ENCODE measurements at regions not wholly inside any gene's neighbourhood (a gene's known extent, or its start where the extent isn't known, plus 50 kb on each side); places are given as distances from the start of the nearest gene placed in this dataset.

DNA sequence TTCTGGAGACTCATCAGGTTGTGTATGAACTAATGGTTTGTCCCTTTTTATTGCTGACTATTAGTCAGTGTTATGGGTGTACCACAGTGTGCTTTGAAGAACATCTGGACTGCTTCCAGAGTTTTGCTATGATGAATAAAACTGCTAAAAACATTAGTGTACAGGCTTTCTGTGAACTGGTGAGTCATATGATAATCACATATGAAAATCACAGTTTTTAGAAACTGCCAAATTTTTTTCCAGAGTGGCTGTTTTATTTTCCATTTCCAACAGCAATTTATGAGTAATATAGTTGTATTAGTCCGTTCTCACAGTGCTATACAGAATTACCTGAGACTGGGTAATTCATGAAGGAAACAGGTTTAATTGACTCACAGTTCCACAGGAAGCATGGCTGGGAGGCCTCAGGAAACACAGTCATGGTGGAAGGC, 281.2 kb upstream of the VSTM2A start:
- in situ Hi-C loops (cut with HindIII; ENCODE audit: extremely low pct_ligation_motif_present, low pct_unique_long_range_greater_than_20kb): no loop called here
- Histone ChIP-seq H3K36me3 (replicated peaks in 1 of 2; ENCODE audit: control insufficient read depth in 1 of 2, insufficient read depth in 2 of 2, low read length in 2 of 2) (no peaks in the 10 kb centered on the region), H3K9ac (ENCODE audit: insufficient read depth, low read depth, low read length) (no peak overlapping the region), H4K20me1 (ENCODE audit: insufficient read depth, low read length) (no peaks in the 10 kb centered on the region), H3K27me3 (ENCODE audit: control insufficient read depth in 1 of 2, insufficient read depth in 2 of 2, low read length in 2 of 2) (no peaks in the 10 kb centered on the region), H3K4me1 (ENCODE audit: insufficient read depth, low read length) (no peaks in the 10 kb centered on the region), H2AFZ (ENCODE audit: low read length) (no peak overlapping the region), H3K79me2 (ENCODE audit: insufficient read depth, low read length) (no peaks in the 10 kb centered on the region), H3K27ac (ENCODE audit: extremely low read length, insufficient read depth, low read length) (no peak overlapping the region), H3K4me2 (ENCODE audit: low read depth, low read length) (no peak overlapping the region), H3K4me3 (replicated peaks in 1 of 3; ENCODE audit: insufficient read depth in 1 of 3, low read depth in 2 of 3, low read length in 3 of 3) (no peak overlapping the region), H3K9me3 (ENCODE audit: low read length) (peaks cover 74% of the 10 kb centered on the region)
- CTCF ChIA-PET (ENCODE audit: low intra/inter-chr PET ratio, low total read pairs): no interaction called here
- FAIRE-seq (no peak), DNase-seq (ENCODE audit: low spot score) (no peak), ATAC-seq (no peak)
- BruUV-seq (replicated peaks): no TSS peak
- POLR2A ChIA-PET: no interaction called here
- TF ChIP-seq, protein P1, sequence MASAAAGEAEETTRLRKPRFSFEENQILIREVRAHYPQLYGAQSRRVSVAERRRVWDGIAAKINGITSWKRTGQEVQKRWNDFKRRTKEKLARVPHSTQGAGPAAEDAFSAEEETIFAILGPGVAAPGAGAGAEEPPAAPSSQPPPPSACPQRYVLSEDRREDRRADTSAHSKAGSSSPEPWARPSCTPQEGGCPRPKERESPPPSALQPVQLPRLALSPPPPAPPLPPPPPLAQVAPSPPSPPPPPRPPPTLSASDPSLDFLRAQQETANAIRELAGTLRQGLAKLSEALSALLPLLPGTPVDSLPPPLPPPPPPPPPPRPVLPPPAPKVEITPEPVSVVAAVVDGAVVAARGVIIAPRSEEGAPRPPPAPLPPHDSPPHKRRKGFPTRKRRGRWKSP (CRISPR knock-in tag; IDR thresholded peaks at IDR 0.05): no peak
- TF ChIP-seq, protein P2, sequence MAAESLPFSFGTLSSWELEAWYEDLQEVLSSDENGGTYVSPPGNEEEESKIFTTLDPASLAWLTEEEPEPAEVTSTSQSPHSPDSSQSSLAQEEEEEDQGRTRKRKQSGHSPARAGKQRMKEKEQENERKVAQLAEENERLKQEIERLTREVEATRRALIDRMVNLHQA (CRISPR knock-in tag; IDR thresholded peaks at IDR 0.05): no peak
- TF ChIP-seq, protein P3, sequence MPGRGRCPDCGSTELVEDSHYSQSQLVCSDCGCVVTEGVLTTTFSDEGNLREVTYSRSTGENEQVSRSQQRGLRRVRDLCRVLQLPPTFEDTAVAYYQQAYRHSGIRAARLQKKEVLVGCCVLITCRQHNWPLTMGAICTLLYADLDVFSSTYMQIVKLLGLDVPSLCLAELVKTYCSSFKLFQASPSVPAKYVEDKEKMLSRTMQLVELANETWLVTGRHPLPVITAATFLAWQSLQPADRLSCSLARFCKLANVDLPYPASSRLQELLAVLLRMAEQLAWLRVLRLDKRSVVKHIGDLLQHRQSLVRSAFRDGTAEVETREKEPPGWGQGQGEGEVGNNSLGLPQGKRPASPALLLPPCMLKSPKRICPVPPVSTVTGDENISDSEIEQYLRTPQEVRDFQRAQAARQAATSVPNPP (CRISPR knock-in tag; IDR thresholded peaks at IDR 0.05): no peak
- TF ChIP-seq EZH2 (conservative IDR thresholded peaks at IDR 0.05; ENCODE audit: low read depth, low read length) (no peak), ZBTB8A (CRISPR knock-in tag; IDR thresholded peaks at IDR 0.05; ENCODE audit: borderline replicate concordance, low read depth) (no peak), ZNF562 (CRISPR knock-in tag; IDR thresholded peaks at IDR 0.05; ENCODE audit: borderline replicate concordance) (no peak), ZSCAN21 (CRISPR knock-in tag; IDR thresholded peaks at IDR 0.05; ENCODE audit: borderline replicate concordance) (no peak), STAG1 (CRISPR knock-in tag; IDR thresholded peaks at IDR 0.05) (no peak), ZNF605 (CRISPR knock-in tag; IDR thresholded peaks at IDR 0.05) (no peak), GTF2F1 (IDR thresholded peaks at IDR 0.05; ENCODE audit: low read length) (no peak), HOXA7 (CRISPR knock-in tag; IDR thresholded peaks at IDR 0.05) (no peak), ZNF20 (CRISPR knock-in tag; IDR thresholded peaks at IDR 0.05) (no peak), ZNF878 (CRISPR knock-in tag; IDR thresholded peaks at IDR 0.05) (no peak), ZBTB1 (CRISPR knock-in tag; IDR thresholded peaks at IDR 0.05; ENCODE audit: borderline replicate concordance) (no peak)
- TF ChIP-seq, protein P4, sequence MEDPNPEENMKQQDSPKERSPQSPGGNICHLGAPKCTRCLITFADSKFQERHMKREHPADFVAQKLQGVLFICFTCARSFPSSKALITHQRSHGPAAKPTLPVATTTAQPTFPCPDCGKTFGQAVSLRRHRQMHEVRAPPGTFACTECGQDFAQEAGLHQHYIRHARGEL (CRISPR knock-in tag; IDR thresholded peaks at IDR 0.05): no peak
- TF ChIP-seq, protein P5, sequence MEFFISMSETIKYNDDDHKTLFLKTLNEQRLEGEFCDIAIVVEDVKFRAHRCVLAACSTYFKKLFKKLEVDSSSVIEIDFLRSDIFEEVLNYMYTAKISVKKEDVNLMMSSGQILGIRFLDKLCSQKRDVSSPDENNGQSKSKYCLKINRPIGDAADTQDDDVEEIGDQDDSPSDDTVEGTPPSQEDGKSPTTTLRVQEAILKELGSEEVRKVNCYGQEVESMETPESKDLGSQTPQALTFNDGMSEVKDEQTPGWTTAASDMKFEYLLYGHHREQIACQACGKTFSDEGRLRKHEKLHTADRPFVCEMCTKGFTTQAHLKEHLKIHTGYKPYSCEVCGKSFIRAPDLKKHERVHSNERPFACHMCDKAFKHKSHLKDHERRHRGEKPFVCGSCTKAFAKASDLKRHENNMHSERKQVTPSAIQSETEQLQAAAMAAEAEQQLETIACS (CRISPR knock-in tag; IDR thresholded peaks at IDR 0.05): no peak
- TF ChIP-seq, protein P6, sequence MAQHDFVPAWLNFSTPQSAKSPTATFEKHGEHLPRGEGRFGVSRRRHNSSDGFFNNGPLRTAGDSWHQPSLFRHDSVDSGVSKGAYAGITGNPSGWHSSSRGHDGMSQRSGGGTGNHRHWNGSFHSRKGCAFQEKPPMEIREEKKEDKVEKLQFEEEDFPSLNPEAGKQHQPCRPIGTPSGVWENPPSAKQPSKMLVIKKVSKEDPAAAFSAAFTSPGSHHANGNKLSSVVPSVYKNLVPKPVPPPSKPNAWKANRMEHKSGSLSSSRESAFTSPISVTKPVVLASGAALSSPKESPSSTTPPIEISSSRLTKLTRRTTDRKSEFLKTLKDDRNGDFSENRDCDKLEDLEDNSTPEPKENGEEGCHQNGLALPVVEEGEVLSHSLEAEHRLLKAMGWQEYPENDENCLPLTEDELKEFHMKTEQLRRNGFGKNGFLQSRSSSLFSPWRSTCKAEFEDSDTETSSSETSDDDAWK (CRISPR knock-in tag; IDR thresholded peaks at IDR 0.05): no peak
- intact Hi-C loops (cut with micrococcal nuclease; ENCODE audit: unreplicated experiment): no loop called here
- 0% methylated on average over 1 of the region's 1 CpG for WGBS (ENCODE audit: low lambda C conversion rate)
